Astrocyte (in vitro differentiated cells and primary cell): ENCODE measurements at regions not wholly inside any gene's neighbourhood (a gene's known extent, or its start where the extent isn't known, plus 50 kb on each side); places are given as distances from the start of the nearest gene placed in this dataset.

Experiments used
- DNase-seq: peaks from one replicate; pipeline ENCODE4 v3.0.0-alpha.2; 2010; ENCODE audit warnings: low read depth
- FAIRE-seq: peaks from 2 replicates; lab custom pipeline; 2011; peaks lifted over from hg19 to GRCh38; lab: Jason Lieb, UNC
- H2AFZ ChIP-seq: 2 replicates; pipeline ENCODE4 v1.6.0; 2012; ENCODE audit warnings: low read depth, low read length, inconsistent platforms
- H3K27ac ChIP-seq: 2 replicates; pipeline ENCODE4 v1.5.1; 2011; ENCODE audit warnings: low read depth, low read length, inconsistent platforms
- H3K27me3 ChIP-seq: 2 replicates; pipeline ENCODE4 v1.6.0; 2011; ENCODE audit warnings: low read length, inconsistent platforms; ENCODE audit not compliant: insufficient read depth
- H3K36me3 ChIP-seq: 2 replicates; pipeline ENCODE4 v1.5.1; 2011; ENCODE audit warnings: low read length, inconsistent platforms; ENCODE audit not compliant: insufficient read depth
- H3K4me1 ChIP-seq: 2 replicates; pipeline ENCODE4 v1.5.1; 2011; ENCODE audit warnings: low read length, inconsistent platforms; ENCODE audit not compliant: insufficient read depth
- H3K4me2 ChIP-seq: 2 replicates; pipeline ENCODE4 v1.6.0; 2012; ENCODE audit warnings: low read length, inconsistent platforms
- H3K4me3 ChIP-seq: 2 replicates; pipeline ENCODE4 v1.5.1; 2011; ENCODE audit warnings: low read depth, mild to moderate bottlenecking, low read length, inconsistent platforms; ENCODE audit not compliant: insufficient read depth
- H3K79me2 ChIP-seq: 2 replicates; pipeline ENCODE4 v1.6.0; 2012; ENCODE audit warnings: mild to moderate bottlenecking, low read length, inconsistent platforms; ENCODE audit not compliant: insufficient read depth
- H3K9ac ChIP-seq: 2 replicates; pipeline ENCODE4 v1.6.0; 2012; ENCODE audit warnings: mild to moderate bottlenecking, low read length, inconsistent platforms
- H3K9me3 ChIP-seq: 2 replicates; pipeline ENCODE4 v1.5.1; 2012; ENCODE audit warnings: low read depth, mild to moderate bottlenecking, low read length, inconsistent platforms; ENCODE audit not compliant: insufficient read depth
- H4K20me1 ChIP-seq: 2 replicates; pipeline ENCODE4 v1.6.0; 2012; ENCODE audit warnings: low read length, inconsistent platforms; ENCODE audit not compliant: insufficient read depth
- H3K27ac Mint-ChIP-seq: one replicate; pipeline ENCODE4 v1.8.0; 2021; ENCODE audit warnings: mild to moderate bottlenecking, mixed read lengths; ENCODE audit not compliant: unreplicated experiment
- H3K27me3 Mint-ChIP-seq: one replicate; pipeline ENCODE4 v1.8.0; 2021; ENCODE audit warnings: low read depth, mixed read lengths; ENCODE audit not compliant: unreplicated experiment
- H3K36me3 Mint-ChIP-seq: one replicate; pipeline ENCODE4 v1.8.0; 2021; ENCODE audit warnings: low read depth, mixed read lengths; ENCODE audit not compliant: unreplicated experiment
- H3K4me1 Mint-ChIP-seq: one replicate; pipeline ENCODE4 v1.8.0; 2021; ENCODE audit warnings: low read depth, mixed read lengths; ENCODE audit not compliant: unreplicated experiment
- H3K4me3 Mint-ChIP-seq: one replicate; pipeline ENCODE4 v1.8.0; 2021; ENCODE audit warnings: mild to moderate bottlenecking, moderate library complexity, mixed read lengths; ENCODE audit not compliant: unreplicated experiment
- H3K9me3 Mint-ChIP-seq: one replicate; pipeline ENCODE4 v1.8.0; 2021; ENCODE audit warnings: mild to moderate bottlenecking, mixed read lengths; ENCODE audit not compliant: unreplicated experiment
- CTCF ChIP-seq: IDR thresholded peaks from 2 replicates; pipeline ENCODE4 v1.5.1; 2011; ENCODE audit warnings: low read depth, mild to moderate bottlenecking, inconsistent platforms, low read length, moderate library complexity; ENCODE audit not compliant: insufficient read depth
- EZH2 ChIP-seq: IDR thresholded peaks from 2 replicates; pipeline ENCODE4 v1.6.1; 2012; ENCODE audit warnings: mild to moderate bottlenecking, low read length, inconsistent platforms; ENCODE audit not compliant: insufficient read depth

- H3K27me3 Mint-ChIP-seq = no peaks in the 10 kb centered on the region
- Histone ChIP-seq H4K20me1 (no peaks in the 10 kb centered on the region), H3K4me1 (peaks cover 11% of the 10 kb centered on the region), H2AFZ (no peak overlapping the region), H3K9me3 (no peaks in the 10 kb centered on the region), H3K4me3 (no peak overlapping the region), H3K27me3 (no peaks in the 10 kb centered on the region), H3K4me2 (no peak overlapping the region), H3K27ac (no peak overlapping the region), H3K9ac (no peak overlapping the region), H3K36me3 (no peaks in the 10 kb centered on the region), H3K79me2 (no peaks in the 10 kb centered on the region)
- H3K4me1 Mint-ChIP-seq = no peaks in the 10 kb centered on the region
- H3K36me3 Mint-ChIP-seq = no peaks in the 10 kb centered on the region
- TF ChIP-seq CTCF (no peak), EZH2 (no peak)
- DNase-seq (no peak), FAIRE-seq (no peak)
- no peaks in the 10 kb centered on the region for H3K9me3 Mint-ChIP-seq
- H3K27ac Mint-ChIP-seq = no peak overlapping the region
- no peak overlapping the region for H3K4me3 Mint-ChIP-seq
These were observed 702.2 kb downstream of the MAT2B start for GRCh38 chr5:164207646-164208045.

GRCh38 chr5:164210491-164210890, 705.1 kb downstream of the MAT2B start:
- Histone ChIP-seq H3K4me1 (no peaks in the 10 kb centered on the region), H3K79me2 (no peaks in the 10 kb centered on the region)
- no peak for FAIRE-seq

More at GRCh38 chr5:164210491-164210890, 705.1 kb downstream of the MAT2B start:
- Histone ChIP-seq H3K4me2 (no peak overlapping the region), H3K27ac (no peak overlapping the region), H3K4me3 (no peak overlapping the region), H3K9ac (no peak overlapping the region), H3K9me3 (no peaks in the 10 kb centered on the region), H2AFZ (no peak overlapping the region), H4K20me1 (no peaks in the 10 kb centered on the region), H3K27me3 (no peaks in the 10 kb centered on the region), H3K36me3 (no peaks in the 10 kb centered on the region)
- Mint-ChIP-seq H3K36me3 (no peaks in the 10 kb centered on the region), H3K9me3 (no peaks in the 10 kb centered on the region), H3K4me1 (no peaks in the 10 kb centered on the region), H3K4me3 (no peak overlapping the region), H3K27ac (no peak overlapping the region), H3K27me3 (no peaks in the 10 kb centered on the region)
- no peak for DNase-seq
- TF ChIP-seq EZH2 (no peak), CTCF (no peak)
